Stimulated activated CD4-positive, alpha-beta T cell treated with anti-CD3 and anti-CD28 coated beads, Interleukin-12 subunit alpha, Interleukin-12 subunit beta, amount 100 ng/mL, for 48 hours (primary cell): ENCODE measurements at regions not wholly inside any gene's neighbourhood (a gene's known extent, or its start where the extent isn't known, plus 50 kb on each side); places are given as distances from the start of the nearest gene placed in this dataset.

Experiments used
- DNase-seq, 3 donors: peaks; one replicate each; pipeline ENCODE4 v3.0.0-alpha.2; 2020; ENCODE audit warnings: low read depth in 2 of 3, low spot score in 1 of 3

- DNase-seq: peak in 1 of 3 donors; percentile 8
Observed at GRCh38 chr5:54719384-54720283, 202.1 kb downstream of the SNX18 start.

GRCh38 chr5:54718656-54719055 lies 201.1 kb downstream of the SNX18 start:
- DNase-seq: no peak

- DNase-seq: peak in 2 of 3 donors; percentile 4 to 7
Observed at GRCh38 chr5:54717870-54718269, 200.3 kb downstream of the SNX18 start.

- DNase-seq: no peak
Observed at GRCh38 chr5:54717459-54717858, 199.9 kb downstream of the SNX18 start.

- DNase-seq: no peak
Observed at GRCh38 chr5:54713923-54714581, 196.5 kb downstream of the SNX18 start.

GRCh38 chr5:54709096-54709495 lies 191.5 kb downstream of the SNX18 start:
- DNase-seq: no peak

GRCh38 chr5:54707841-54708240 lies 190.3 kb downstream of the SNX18 start:
- DNase-seq: no peak

GRCh38 chr5:54705994-54706653 lies 188.6 kb downstream of the SNX18 start:
- no peak for DNase-seq

- no peak for DNase-seq
Observed at GRCh38 chr5:54704825-54705224, 187.3 kb downstream of the SNX18 start.

GRCh38 chr5:54704333-54704732 lies 186.8 kb downstream of the SNX18 start:
- DNase-seq: no peak

GRCh38 chr5:54703565-54704255 lies 186.2 kb downstream of the SNX18 start:
- DNase-seq: no peak

- DNase-seq: no peak
Observed at GRCh38 chr5:54703133-54703532, 185.6 kb downstream of the SNX18 start.

- DNase-seq: no peak
Observed at GRCh38 chr5:54702470-54702869, 184.9 kb downstream of the SNX18 start.

GRCh38 chr5:54700986-54701578 lies 183.5 kb downstream of the SNX18 start:
- DNase-seq: no peak

- no peak for DNase-seq
Observed at GRCh38 chr5:54696931-54697330, 179.4 kb downstream of the SNX18 start.

GRCh38 chr5:54696346-54696745 lies 178.8 kb downstream of the SNX18 start:
- no peak for DNase-seq

GRCh38 chr5:54695198-54695966 lies 177.8 kb downstream of the SNX18 start:
- DNase-seq: no peak

- DNase-seq: no peak
Observed at GRCh38 chr5:54693936-54694657, 176.5 kb downstream of the SNX18 start.

GRCh38 chr5:54692631-54693030 lies 175.1 kb downstream of the SNX18 start:
- no peak for DNase-seq
